A673 (cell line): ENCODE measurements at regions not wholly inside any gene's neighbourhood (a gene's known extent, or its start where the extent isn't known, plus 50 kb on each side); places are given as distances from the start of the nearest gene placed in this dataset.

ENCODE experiments used
- BruUV-seq: library from RNA; stranded (reverse); fragments of 400-500 nt; replicated peaks from 2 replicates; lab custom pipeline; 2021; lab: Mats Ljungman, UMichigan
- CTCF ChIA-PET: fragments of 300-600 bp; sonication (Branson Sonifier 250); formaldehyde crosslinking; loops from one replicate; lab custom pipeline; 2022; ENCODE audit warnings: antibody characterized with exemption; lab: Charles Lee
- POLR2A ChIA-PET: fragments of 300-600 bp; sonication (Branson Sonifier 250); formaldehyde crosslinking; loops from one replicate; lab custom pipeline; 2022; ENCODE audit warnings: antibody characterized with exemption; ENCODE audit not compliant: low non-redundant PET; lab: Charles Lee
- DNase-seq: peaks from one replicate; pipeline ENCODE4 v3.0.0-alpha.2; 2015; ENCODE audit warnings: low spot score
- H3K27ac ChIP-seq: fragments of 200-600 bp; sonication (generic); 2 replicates; pipeline ENCODE4 v1.5.1; 2016; ENCODE audit warnings: mixed run types, low read depth, mild to moderate bottlenecking, mixed read lengths, antibody characterized with exemption, low read length; ENCODE audit not compliant: poor library complexity, severe bottlenecking
- H3K27me3 ChIP-seq: fragments of 200-600 bp; sonication (generic); replicated peaks from 2 replicates; pipeline ENCODE4 v1.6.1; 2017; ENCODE audit warnings: mixed run types, low read depth, mild to moderate bottlenecking, mixed read lengths, antibody characterized with exemption, low read length; ENCODE audit not compliant: insufficient read depth, poor library complexity
- H3K36me3 ChIP-seq: fragments of 200-600 bp; sonication (generic); 2 replicates; pipeline ENCODE4 v1.6.1; 2016; ENCODE audit warnings: mixed run types, mild to moderate bottlenecking, mixed read lengths, antibody characterized with exemption, low read length; ENCODE audit not compliant: insufficient read depth, poor library complexity, severe bottlenecking
- H3K4me1 ChIP-seq: fragments of 200-600 bp; sonication (generic); 2 replicates; pipeline ENCODE4 v1.6.1; 2017; ENCODE audit warnings: mixed run types, mild to moderate bottlenecking, mixed read lengths, antibody characterized with exemption, low read length; ENCODE audit not compliant: insufficient read depth, poor library complexity, severe bottlenecking
- H3K4me3 ChIP-seq: fragments of 200-600 bp; sonication (generic); 2 replicates; pipeline ENCODE4 v1.5.1; 2016; ENCODE audit warnings: low read depth, mixed run types, mild to moderate bottlenecking, mixed read lengths, low read length; ENCODE audit not compliant: poor library complexity, severe bottlenecking
- H3K9me3 ChIP-seq: fragments of 200-600 bp; sonication (generic); 2 replicates; pipeline ENCODE4 v1.6.1; 2016; ENCODE audit warnings: mixed run types, low read depth, mild to moderate bottlenecking, mixed read lengths, antibody characterized with exemption, low read length; ENCODE audit not compliant: poor library complexity, severe bottlenecking
- EZH2 ChIP-seq: fragments of 200-600 bp; sonication (generic); IDR thresholded peaks from 2 replicates; pipeline ENCODE4 v1.6.1; 2017; ENCODE audit warnings: borderline replicate concordance, low read depth, mild to moderate bottlenecking, mixed read lengths, antibody characterized with exemption, low read length; ENCODE audit not compliant: poor library complexity, severe bottlenecking
- intact Hi-C: fragments of 100-400 bp; cut with micrococcal nuclease; formaldehyde crosslinking; loops from one replicate; pipeline ENCODE4 v1.10.0; 2022; ENCODE audit not compliant: unreplicated experiment
- TF ChIP-seq, protein P1 (sequence below): fragments of 300-800, 200-600 bp; sonication (generic); conservative IDR thresholded peaks from 2 replicates; pipeline ENCODE4 v1.5.1; 2017; ENCODE audit warnings: low read depth, mild to moderate bottlenecking, antibody characterized with exemption, low read length, moderate library complexity, mixed read lengths

DNA sequence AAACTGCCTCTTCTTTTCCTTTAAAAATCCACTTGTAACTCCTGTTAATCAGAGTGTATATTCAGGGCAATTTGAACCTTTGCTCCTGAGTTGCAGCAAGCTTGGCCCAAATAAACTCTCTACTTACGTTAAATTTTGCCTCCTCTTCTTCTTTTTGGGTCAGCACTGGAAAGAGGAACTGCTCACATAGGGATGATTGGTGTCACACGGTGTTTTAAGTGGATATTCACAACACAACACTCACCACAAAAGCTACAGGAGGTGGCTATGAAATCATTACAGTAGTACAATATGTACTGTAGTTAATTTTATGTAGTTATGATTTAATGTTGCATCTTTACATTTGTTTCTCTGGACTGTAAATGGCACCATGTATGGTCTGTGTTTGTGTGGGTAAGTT is 96.8 kb upstream of the DOCK9 start:
- POLR2A ChIA-PET, result no interaction called here
- intact Hi-C loops, result no loop called here
- no peak overlapping the region for H3K4me3 ChIP-seq

DNA sequence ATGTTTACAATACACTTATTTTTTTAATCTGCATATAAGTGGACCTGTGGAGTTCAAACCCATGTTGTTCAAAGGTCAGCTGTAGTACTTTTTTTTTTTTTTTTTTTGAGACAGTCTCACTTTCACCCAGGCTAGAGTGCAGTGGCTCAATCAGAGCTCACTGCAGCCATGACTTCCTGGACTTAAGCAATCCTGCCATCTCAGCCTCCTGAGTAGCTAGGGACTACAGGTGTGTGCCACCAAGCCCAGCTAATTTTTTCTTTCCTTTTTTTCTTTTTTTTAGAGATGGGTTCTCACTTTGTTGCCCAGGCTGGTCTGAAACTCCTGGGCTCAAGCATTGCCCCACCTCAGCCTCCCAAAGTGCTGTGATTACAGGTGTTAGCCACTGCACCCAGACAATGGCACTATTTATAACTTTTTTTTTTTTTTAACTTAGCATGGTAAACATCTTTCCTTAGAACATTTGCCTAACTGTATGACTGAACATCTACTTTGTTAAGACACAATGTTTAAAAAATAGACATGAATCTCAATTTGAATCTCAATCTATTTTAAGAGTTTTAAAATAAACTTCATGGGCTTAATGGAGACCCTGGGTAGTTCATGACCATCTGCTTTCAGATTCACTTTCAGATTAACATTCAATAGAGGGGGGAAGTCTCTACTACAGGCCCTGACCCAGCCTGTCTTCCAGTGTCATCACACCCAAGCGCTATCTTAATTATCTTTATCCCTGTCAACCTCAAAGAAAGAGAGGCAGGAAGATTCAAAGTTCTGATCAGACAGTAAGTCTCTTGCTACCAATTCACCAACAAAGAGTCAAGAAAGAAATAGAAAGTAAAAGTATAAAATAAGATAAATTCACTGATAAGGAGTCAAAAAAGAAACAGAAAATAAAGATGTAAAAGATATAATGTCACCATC is 97.7 kb upstream of the DOCK9 start:
- TF ChIP-seq, protein P1, sequence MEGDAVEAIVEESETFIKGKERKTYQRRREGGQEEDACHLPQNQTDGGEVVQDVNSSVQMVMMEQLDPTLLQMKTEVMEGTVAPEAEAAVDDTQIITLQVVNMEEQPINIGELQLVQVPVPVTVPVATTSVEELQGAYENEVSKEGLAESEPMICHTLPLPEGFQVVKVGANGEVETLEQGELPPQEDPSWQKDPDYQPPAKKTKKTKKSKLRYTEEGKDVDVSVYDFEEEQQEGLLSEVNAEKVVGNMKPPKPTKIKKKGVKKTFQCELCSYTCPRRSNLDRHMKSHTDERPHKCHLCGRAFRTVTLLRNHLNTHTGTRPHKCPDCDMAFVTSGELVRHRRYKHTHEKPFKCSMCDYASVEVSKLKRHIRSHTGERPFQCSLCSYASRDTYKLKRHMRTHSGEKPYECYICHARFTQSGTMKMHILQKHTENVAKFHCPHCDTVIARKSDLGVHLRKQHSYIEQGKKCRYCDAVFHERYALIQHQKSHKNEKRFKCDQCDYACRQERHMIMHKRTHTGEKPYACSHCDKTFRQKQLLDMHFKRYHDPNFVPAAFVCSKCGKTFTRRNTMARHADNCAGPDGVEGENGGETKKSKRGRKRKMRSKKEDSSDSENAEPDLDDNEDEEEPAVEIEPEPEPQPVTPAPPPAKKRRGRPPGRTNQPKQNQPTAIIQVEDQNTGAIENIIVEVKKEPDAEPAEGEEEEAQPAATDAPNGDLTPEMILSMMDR, result no peak
- TF ChIP-seq EZH2, result no peak
- H3K27ac ChIP-seq, result no peak overlapping the region
- POLR2A ChIA-PET, result no interaction called here

More for the DNA sequence above, 96.8 kb upstream of the DOCK9 start:
- no peaks in the 10 kb centered on the region for H3K36me3 ChIP-seq
- DNase-seq, result no peak
- CTCF ChIA-PET, result no interaction called here
- H3K9me3 ChIP-seq, result no peaks in the 10 kb centered on the region
- H3K4me1 ChIP-seq, result no peaks in the 10 kb centered on the region
- H3K27ac ChIP-seq, result no peak overlapping the region
- TF ChIP-seq, protein P1, result no peak
- TF ChIP-seq EZH2, result no peak
- BruUV-seq, result no TSS peak
- H3K27me3 ChIP-seq, result no peaks in the 10 kb centered on the region

DNA sequence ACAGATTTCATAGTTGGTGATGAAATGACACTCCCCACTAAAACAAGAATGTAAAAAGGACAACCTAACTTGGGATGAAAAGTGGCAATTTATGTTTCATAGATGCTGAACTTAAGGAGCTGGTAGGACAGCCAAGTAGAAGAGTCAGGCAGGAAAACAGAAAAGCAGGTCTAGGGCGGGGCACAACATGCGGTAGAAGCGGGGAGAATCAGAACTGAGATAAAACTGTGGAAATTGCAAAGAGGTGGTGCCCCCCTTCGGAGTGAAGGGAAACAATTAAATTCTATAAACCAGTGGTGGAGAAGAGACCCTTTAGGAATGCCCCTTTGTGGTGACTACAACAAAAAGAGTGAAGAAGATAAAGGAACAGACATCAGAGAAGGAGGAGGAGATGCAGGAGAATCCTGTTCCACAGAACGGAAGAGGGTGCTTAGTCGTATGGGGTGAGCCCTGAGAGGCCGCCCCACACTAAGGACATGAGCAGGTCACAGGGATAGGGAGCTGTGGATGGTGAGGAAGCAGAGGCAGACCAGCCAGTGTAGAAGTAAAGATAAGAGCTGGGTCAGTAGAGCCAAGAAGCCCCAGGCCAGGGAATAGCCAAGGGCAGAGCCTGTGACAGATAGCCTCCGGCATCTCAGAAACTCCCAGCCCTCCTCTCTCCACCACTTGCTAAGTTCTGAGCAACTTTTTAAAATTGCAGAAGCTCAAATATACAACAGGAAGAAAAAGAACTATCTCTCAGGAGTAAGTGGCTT is 100.3 kb upstream of the DOCK9 start:
- ChIA-PET CTCF (no interaction called here), POLR2A (no interaction called here)
- Histone ChIP-seq H3K9me3 (no peaks in the 10 kb centered on the region), H3K27me3 (no peaks in the 10 kb centered on the region), H3K36me3 (no peaks in the 10 kb centered on the region), H3K4me3 (no peak overlapping the region), H3K4me1 (no peaks in the 10 kb centered on the region), H3K27ac (no peak overlapping the region)
- no TSS peak for BruUV-seq
- intact Hi-C loops, result no loop called here
- DNase-seq, result no peak
- no peak for TF ChIP-seq EZH2
- TF ChIP-seq, protein P1, result no peak

More for the DNA sequence above, 97.7 kb upstream of the DOCK9 start:
- H3K36me3 ChIP-seq, result no peaks in the 10 kb centered on the region
- DNase-seq, result no peak
- no peak overlapping the region for H3K4me3 ChIP-seq
- H3K27me3 ChIP-seq, result no peaks in the 10 kb centered on the region
- CTCF ChIA-PET, result no interaction called here
- no peaks in the 10 kb centered on the region for H3K9me3 ChIP-seq
- BruUV-seq, result no TSS peak
- intact Hi-C loops, result no loop called here
- no peaks in the 10 kb centered on the region for H3K4me1 ChIP-seq
